Stimulated activated CD4-positive, alpha-beta T cell treated with anti-CD3 and anti-CD28 coated beads, Interleukin-12 subunit alpha, Interleukin-12 subunit beta, amount 100 ng/mL, for 24 hours (primary cell): ENCODE measurements at regions not wholly inside any gene's neighbourhood (a gene's known extent, or its start where the extent isn't known, plus 50 kb on each side); places are given as distances from the start of the nearest gene placed in this dataset.
"Not testable (repeated sequence)": the region's sequence is repeated elsewhere in the genome, so short reads cannot be mapped to it uniquely, and the experiment has no call there.

Source experiments
- DNase-seq, 2 experiments: peaks; one replicate each; pipeline ENCODE4 v3.0.0-alpha.2; 2020; ENCODE audit warnings: low read depth in 2 of 2

DNA sequence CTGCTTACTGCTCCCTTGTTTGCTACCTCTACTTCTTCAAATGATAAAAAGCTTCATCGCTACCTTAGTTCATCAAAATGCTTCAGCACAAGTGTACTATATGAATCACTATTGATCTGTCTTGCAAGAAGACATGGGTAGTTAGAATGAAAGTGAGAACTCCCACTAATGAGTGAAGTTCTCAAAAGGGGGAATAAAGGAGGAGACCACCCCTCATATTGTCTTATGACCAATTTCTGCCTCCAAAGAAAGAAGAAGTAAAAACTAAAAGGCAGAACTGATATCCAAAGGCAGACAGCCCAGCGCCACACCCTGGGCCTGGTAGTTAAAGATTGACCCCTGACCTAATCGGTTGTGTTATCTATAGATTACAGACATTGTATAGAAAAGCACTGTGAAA is 63.4 kb upstream of the RAP1B start:
- not testable (repeated sequence) for DNase-seq

DNA sequence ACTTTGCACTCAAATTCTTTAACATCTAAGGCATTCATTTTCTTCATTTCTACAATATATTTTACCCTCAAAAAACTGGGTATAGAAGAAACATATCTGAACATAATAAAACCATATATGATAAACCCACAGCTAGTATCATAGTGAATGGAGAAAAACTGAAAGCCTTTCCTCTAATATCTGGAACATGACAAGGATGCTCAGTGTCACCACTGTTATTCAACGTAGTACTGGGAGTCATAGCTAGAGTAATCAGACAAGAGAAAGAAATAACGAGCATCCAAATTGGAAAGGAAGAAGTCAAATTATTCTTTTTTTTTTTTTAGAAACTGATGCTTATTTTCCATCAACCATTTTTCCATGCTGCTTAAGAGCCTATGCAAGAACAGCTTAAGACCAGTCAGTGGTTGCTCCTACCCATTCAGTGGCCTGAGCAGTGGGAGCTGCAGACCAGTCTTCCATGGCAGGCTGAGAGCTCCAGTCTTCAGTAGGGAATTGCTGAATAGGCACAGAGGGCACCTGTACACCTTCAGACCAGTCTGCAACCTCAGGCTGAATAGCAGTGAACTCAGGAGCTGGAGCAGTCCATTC is 58.0 kb upstream of the RAP1B start:
- DNase-seq = not testable (repeated sequence)

GRCh38 chr12:68557011-68557730 is 53.5 kb upstream of the RAP1B start:
- DNase-seq = no peak

DNA sequence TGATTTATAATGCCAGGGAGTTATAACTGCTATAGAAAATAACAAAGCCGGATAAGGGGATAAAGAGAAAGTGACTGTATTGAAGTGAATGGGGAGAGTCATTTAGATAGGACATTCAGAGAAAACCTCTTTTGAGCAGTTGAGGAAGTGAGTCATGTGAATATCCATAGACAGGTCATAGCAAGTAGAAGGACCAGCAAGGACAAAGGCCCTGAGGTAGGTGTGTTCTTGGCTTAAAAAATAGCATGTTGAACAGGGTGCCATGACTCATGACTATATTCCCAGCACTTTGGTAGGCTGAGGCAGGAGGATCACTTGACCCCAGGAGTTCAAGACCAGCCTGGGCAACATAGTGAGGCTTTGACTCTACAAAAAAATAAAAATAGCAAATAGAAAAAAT is 51.5 kb upstream of the RAP1B start:
- DNase-seq = no peak

DNA sequence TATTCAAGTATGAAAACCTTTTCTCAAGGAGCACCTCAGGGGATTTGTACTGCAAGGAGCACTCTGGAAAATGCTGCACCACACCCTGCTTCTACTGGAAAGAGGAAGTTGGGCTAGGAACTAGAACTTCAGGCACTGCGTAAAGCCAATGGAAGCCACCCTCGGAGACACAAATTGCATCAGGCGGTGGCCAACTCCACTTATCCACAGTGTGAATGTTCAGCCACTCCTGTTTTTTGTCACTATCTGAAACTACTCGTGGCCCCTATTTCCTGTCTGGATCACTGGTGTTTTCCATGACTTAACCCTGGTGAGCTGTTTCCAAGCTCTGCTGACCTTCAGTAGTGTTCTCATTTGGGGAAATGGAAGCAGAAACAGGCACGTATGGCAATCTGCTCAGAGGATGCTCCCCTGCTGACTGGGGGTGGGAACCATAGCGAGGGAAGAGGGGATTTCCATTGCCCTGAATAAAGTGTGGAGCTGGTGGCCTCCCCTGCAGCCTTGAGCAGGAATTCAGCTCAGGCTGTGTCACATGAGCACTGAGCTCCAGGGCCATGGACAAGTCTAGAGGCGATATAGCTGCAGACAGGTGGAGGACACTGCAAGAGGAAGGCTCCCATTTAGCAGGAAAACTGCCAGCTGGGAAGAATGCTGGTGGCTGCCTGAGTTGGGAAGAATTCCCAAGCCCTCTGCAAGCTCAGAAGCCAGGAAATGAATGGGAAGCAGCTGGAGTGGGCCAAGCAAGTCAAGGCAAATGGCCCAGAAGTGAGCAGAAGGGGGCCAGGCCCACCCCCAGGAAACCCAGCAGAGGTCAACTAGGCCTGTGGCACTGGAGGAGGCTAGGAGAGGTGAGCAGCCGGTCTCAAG is 50.5 kb upstream of the RAP1B start:
- DNase-seq = no peak

GRCh38 chr12:68560851-68561422 is 49.8 kb upstream of the RAP1B start:
- DNase-seq = no peak
